ENCODE measurements at regions not wholly inside any gene's neighbourhood (a gene's known extent, or its start where the extent isn't known, plus 50 kb on each side); places are given as distances from the start of the nearest gene placed in this dataset.

- intact Hi-C loops (cut with DNase I): no loop called here
- DNase-seq (ENCODE audit: missing footprints): no peak
- no peak for ATAC-seq
Observed at GRCh38 chr9:89554307-89555035, 50.3 kb upstream of the GADD45G start.

GRCh38 chr9:89553451-89554010 lies 51.3 kb upstream of the GADD45G start:
- ATAC-seq (no peak), DNase-seq (ENCODE audit: missing footprints) (no peak)
- intact Hi-C loops (cut with DNase I): no loop called here

- intact Hi-C loops (cut with DNase I): no loop called here
Observed at GRCh38 chr9:89550346-89550927, 52.5 kb upstream of the SEMA4D start.

GRCh38 chr9:89549031-89549644 lies 51.2 kb upstream of the SEMA4D start:
- intact Hi-C loops (cut with DNase I): loop anchor here (1.0 to 10.0 kb wide), 2 partner anchors 164 to 230 kb away; no protein-coding TSS in a partner anchor
- ATAC-seq (peak; percentile 89), DNase-seq (ENCODE audit: missing footprints) (peak; percentile 84)

More at GRCh38 chr9:89550346-89550927, 52.5 kb upstream of the SEMA4D start:
- ATAC-seq (no peak), DNase-seq (ENCODE audit: missing footprints) (no peak)

GRCh38 chr9:89548071-89548638 lies 50.2 kb upstream of the SEMA4D start:
- no peak for DNase-seq (ENCODE audit: missing footprints)
- intact Hi-C loops (cut with DNase I): loop anchor here (10.0 kb wide), 1 partner anchor 163 kb away; no protein-coding TSS in a partner anchor
- ATAC-seq: no peak
